Mononuclear cell (primary cell): ENCODE measurements at regions not wholly inside any gene's neighbourhood (a gene's known extent, or its start where the extent isn't known, plus 50 kb on each side); places are given as distances from the start of the nearest gene placed in this dataset.

Experiments
- H3K27me3 ChIP-seq: 2 replicates; pipeline ENCODE4 v1.6.0; 2011; ENCODE audit warnings: low read length, control low read depth; ENCODE audit not compliant: insufficient read depth
- H3K4me1 ChIP-seq: 2 replicates; pipeline ENCODE4 v1.5.1; 2011; ENCODE audit warnings: mild to moderate bottlenecking, low read length, control low read depth; ENCODE audit not compliant: insufficient read depth
- H3K4me3 ChIP-seq: 2 replicates; pipeline ENCODE4 v1.5.1; 2011; ENCODE audit warnings: mild to moderate bottlenecking, low read length, moderate library complexity
- H3K9me3 ChIP-seq: 2 replicates; pipeline ENCODE4 v1.5.1; 2011; ENCODE audit warnings: low read depth, mild to moderate bottlenecking, control low read depth, low read length

GRCh38 chr2:172214252-172214651 lies 111.6 kb upstream of the DLX2 start:
- H3K4me1 ChIP-seq, result peaks cover 15% of the 10 kb centered on the region
- no peak overlapping the region for H3K4me3 ChIP-seq
- H3K9me3 ChIP-seq, result no peaks in the 10 kb centered on the region
- H3K27me3 ChIP-seq, result no peaks in the 10 kb centered on the region

GRCh38 chr2:172215172-172215935 lies 112.7 kb upstream of the DLX2 start:
- Histone ChIP-seq H3K4me1 (peaks cover 10% of the 10 kb centered on the region), H3K4me3 (no peak overlapping the region), H3K27me3 (no peaks in the 10 kb centered on the region), H3K9me3 (no peaks in the 10 kb centered on the region)

- H3K4me1 ChIP-seq, result peaks cover 5% of the 10 kb centered on the region
- H3K9me3 ChIP-seq, result no peaks in the 10 kb centered on the region
- H3K4me3 ChIP-seq, result no peak overlapping the region
- H3K27me3 ChIP-seq, result no peaks in the 10 kb centered on the region
Observed at GRCh38 chr2:172215936-172216335, 113.2 kb upstream of the DLX2 start.

GRCh38 chr2:172216477-172216876 lies 113.8 kb upstream of the DLX2 start:
- no peak overlapping the region for H3K4me3 ChIP-seq
- no peaks in the 10 kb centered on the region for H3K9me3 ChIP-seq
- peaks cover 5% of the 10 kb centered on the region for H3K4me1 ChIP-seq
- H3K27me3 ChIP-seq, result no peaks in the 10 kb centered on the region

- Histone ChIP-seq H3K27me3 (no peaks in the 10 kb centered on the region), H3K4me1 (peaks cover 9% of the 10 kb centered on the region), H3K9me3 (no peaks in the 10 kb centered on the region), H3K4me3 (no peak overlapping the region)
Observed at GRCh38 chr2:172219201-172219600, 116.5 kb upstream of the DLX2 start.

- no peaks in the 10 kb centered on the region for H3K9me3 ChIP-seq
- H3K27me3 ChIP-seq, result no peaks in the 10 kb centered on the region
- H3K4me3 ChIP-seq, result no peak overlapping the region
- H3K4me1 ChIP-seq, result peaks cover 9% of the 10 kb centered on the region
Observed at GRCh38 chr2:172220121-172220520, 117.4 kb upstream of the DLX2 start.

- no peak overlapping the region for H3K4me3 ChIP-seq
- H3K4me1 ChIP-seq, result peaks cover 9% of the 10 kb centered on the region
- H3K27me3 ChIP-seq, result no peaks in the 10 kb centered on the region
- H3K9me3 ChIP-seq, result no peaks in the 10 kb centered on the region
Observed at GRCh38 chr2:172223601-172224054, 120.9 kb upstream of the DLX2 start.

- Histone ChIP-seq H3K4me1 (peaks cover 3% of the 10 kb centered on the region), H3K27me3 (no peaks in the 10 kb centered on the region), H3K4me3 (no peak overlapping the region), H3K9me3 (no peaks in the 10 kb centered on the region)
Observed at GRCh38 chr2:172225786-172226185, 123.1 kb upstream of the DLX2 start.

GRCh38 chr2:172226244-172227061 lies 123.8 kb upstream of the DLX2 start:
- Histone ChIP-seq H3K27me3 (no peaks in the 10 kb centered on the region), H3K9me3 (no peaks in the 10 kb centered on the region), H3K4me3 (no peak overlapping the region), H3K4me1 (peaks cover 3% of the 10 kb centered on the region)

- Histone ChIP-seq H3K4me3 (no peak overlapping the region), H3K27me3 (no peaks in the 10 kb centered on the region), H3K9me3 (no peaks in the 10 kb centered on the region), H3K4me1 (peaks cover 3% of the 10 kb centered on the region)
Observed at GRCh38 chr2:172227719-172228118, 125.0 kb upstream of the DLX2 start.

- no peak overlapping the region for H3K4me3 ChIP-seq
- H3K4me1 ChIP-seq, result no peaks in the 10 kb centered on the region
- H3K27me3 ChIP-seq, result peaks cover 3% of the 10 kb centered on the region
- no peaks in the 10 kb centered on the region for H3K9me3 ChIP-seq
Observed at GRCh38 chr2:172228177-172228808, 125.6 kb upstream of the DLX2 start.

GRCh38 chr2:172229125-172229524 lies 126.4 kb upstream of the DLX2 start:
- Histone ChIP-seq H3K4me3 (no peak overlapping the region), H3K9me3 (no peaks in the 10 kb centered on the region), H3K27me3 (peaks cover 6% of the 10 kb centered on the region), H3K4me1 (no peaks in the 10 kb centered on the region)

GRCh38 chr2:172230332-172230888 lies 127.7 kb upstream of the DLX2 start:
- no peak overlapping the region for H3K4me3 ChIP-seq
- peaks cover 12% of the 10 kb centered on the region for H3K4me1 ChIP-seq

GRCh38 chr2:172230889-172231401 lies 128.2 kb upstream of the DLX2 start:
- peaks cover 25% of the 10 kb centered on the region for H3K27me3 ChIP-seq

More at GRCh38 chr2:172230332-172230888, 127.7 kb upstream of the DLX2 start:
- H3K9me3 ChIP-seq, result no peaks in the 10 kb centered on the region
- H3K27me3 ChIP-seq, result peaks cover 19% of the 10 kb centered on the region

GRCh38 chr2:172231508-172231907 lies 128.8 kb upstream of the DLX2 start:
- Histone ChIP-seq H3K4me1 (peaks cover 15% of the 10 kb centered on the region), H3K27me3 (peaks cover 30% of the 10 kb centered on the region), H3K4me3 (no peak overlapping the region), H3K9me3 (no peaks in the 10 kb centered on the region)

More at GRCh38 chr2:172230889-172231401, 128.2 kb upstream of the DLX2 start:
- H3K4me1 ChIP-seq, result peaks cover 15% of the 10 kb centered on the region
- no peaks in the 10 kb centered on the region for H3K9me3 ChIP-seq
- no peak overlapping the region for H3K4me3 ChIP-seq
